Activated CD4-positive, alpha-beta T cell treated with anti-CD3 and anti-CD28 coated beads, Interleukin-2, amount 50 U/mL, for 48 hours (primary cell): ENCODE measurements at regions not wholly inside any gene's neighbourhood (a gene's known extent, or its start where the extent isn't known, plus 50 kb on each side); places are given as distances from the start of the nearest gene placed in this dataset.
A peak's percentile ranks its signal among the peaks of the same experiment; 100 is the strongest.
"Not testable (repeated sequence)": the region's sequence is repeated elsewhere in the genome, so short reads cannot be mapped to it uniquely, and the experiment has no call there.

ENCODE experiments used
- DNase-seq, 2 experiments: peaks; one replicate each; pipeline ENCODE4 v3.0.0-alpha.2; 2020

DNA sequence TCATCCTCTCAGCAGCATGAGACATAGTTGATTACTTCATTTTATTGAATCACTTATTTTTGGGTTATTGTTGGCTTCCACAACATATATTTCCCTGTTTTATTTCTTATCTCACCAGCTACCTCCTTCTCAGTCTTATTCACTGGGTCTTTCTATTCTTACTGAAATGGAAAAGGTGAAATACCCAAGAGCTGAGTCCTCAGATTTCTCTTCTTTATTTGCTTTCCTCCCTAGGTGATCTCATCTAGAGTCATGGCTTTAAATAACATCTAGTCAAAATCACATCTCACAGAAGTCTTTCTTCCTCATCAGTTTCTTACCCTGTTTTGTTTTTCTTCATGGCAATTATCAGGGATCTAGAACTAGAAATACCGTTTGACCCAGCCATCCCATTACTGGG is 105.0 kb upstream of the RBBP8 start:
- DNase-seq: no peak

DNA sequence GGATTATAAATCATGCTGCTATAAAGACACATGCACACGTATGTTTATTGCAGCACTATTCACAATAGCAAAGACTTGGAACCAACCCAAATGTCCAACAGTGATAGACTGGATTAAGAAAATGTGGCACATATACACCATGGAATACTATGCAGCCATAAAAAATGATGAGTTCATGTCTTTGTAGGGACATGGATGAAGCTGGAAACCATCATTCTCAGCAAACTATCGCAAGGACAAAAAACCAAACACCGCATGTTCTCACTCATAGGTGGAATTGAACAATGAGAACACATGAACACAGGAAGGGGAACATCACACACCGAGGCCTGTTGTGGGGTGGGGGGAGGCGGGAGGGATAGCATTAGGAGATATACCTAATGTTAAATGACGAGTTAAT is 104.5 kb upstream of the RBBP8 start:
- DNase-seq: not testable (repeated sequence)

DNA sequence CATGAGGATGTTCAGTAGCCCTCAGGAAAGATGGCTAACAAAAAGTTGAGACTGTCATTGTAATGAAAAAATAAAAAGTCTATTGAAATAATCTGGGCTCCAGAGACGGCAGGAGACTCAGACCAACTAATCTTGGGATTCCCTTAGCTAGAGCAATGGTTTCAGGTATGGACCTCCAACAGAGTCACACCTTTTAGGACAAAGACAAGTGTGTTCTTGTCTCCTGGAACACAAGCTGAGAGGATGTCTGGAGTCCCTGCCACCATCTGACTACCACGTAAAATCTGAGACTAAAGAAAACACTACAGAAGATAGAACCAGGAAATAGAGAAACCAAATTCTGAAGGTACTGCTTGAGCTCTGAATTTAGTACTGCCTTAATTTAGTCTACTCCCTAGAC is 103.3 kb upstream of the RBBP8 start:
- DNase-seq: no peak

GRCh38 chr18:22830511-22830910 is 102.6 kb upstream of the RBBP8 start:
- DNase-seq: no peak

GRCh38 chr18:22831441-22831904 is 101.7 kb upstream of the RBBP8 start:
- no peak for DNase-seq

GRCh38 chr18:22836932-22837331 is 96.2 kb upstream of the RBBP8 start:
- no peak for DNase-seq

- no peak for DNase-seq
These were observed 94.9 kb upstream of the RBBP8 start for GRCh38 chr18:22838221-22838620.

GRCh38 chr18:22838639-22839277 is 94.4 kb upstream of the RBBP8 start:
- DNase-seq: peak; percentile 3 to 20

DNA sequence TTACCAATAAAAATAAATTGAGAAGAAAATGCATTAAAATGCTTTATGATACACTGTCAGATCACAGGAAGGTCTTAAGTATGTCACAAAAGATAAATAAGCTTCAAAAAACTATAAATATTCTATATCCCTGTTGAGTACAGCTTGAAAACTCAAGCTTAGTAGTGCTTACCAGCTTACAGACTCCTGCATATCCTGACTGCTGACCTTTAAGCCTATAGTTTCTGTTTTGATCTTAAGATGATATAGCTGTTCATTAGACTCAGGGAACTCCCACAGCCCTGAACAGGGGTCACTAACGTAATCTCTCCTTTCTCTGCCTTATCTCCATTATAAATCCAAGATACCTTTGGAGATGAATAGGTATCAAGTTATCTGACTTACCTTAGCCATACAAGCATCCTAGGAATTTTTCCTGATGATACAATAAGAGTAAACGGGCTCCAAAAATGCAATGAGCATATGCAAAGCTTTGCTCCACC is 93.7 kb upstream of the RBBP8 start:
- DNase-seq: no peak

GRCh38 chr18:22840606-22841144 is 92.5 kb upstream of the RBBP8 start:
- no peak for DNase-seq

GRCh38 chr18:22841840-22842239 is 91.3 kb upstream of the RBBP8 start:
- DNase-seq: no peak

DNA sequence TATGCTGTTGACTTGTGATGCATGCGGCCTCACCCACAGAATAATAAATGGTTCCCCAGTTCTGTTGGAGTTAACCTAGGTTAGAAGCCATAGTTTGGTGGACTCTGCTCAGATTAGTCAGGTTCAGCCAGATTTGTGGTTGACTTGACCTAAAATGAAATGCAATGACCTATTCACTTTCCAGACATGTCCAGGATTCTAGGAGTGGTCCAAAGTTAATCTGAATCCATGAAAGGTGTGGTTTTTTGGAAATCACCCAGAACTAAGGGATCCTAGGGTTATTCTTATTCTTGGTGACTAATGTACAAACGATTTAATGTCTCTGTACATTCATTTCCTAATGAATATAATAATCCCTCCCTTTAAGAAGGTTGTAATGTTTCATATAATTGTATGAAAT is 88.9 kb upstream of the RBBP8 start:
- DNase-seq: no peak

- no peak for DNase-seq
These were observed 88.5 kb upstream of the RBBP8 start for GRCh38 chr18:22844628-22845027.

GRCh38 chr18:22846088-22846683 is 86.9 kb upstream of the RBBP8 start:
- DNase-seq: no peak

- DNase-seq: no peak
These were observed 86.4 kb upstream of the RBBP8 start for GRCh38 chr18:22846697-22847096.

- DNase-seq: no peak
These were observed 85.7 kb upstream of the RBBP8 start for GRCh38 chr18:22847392-22847791.

DNA sequence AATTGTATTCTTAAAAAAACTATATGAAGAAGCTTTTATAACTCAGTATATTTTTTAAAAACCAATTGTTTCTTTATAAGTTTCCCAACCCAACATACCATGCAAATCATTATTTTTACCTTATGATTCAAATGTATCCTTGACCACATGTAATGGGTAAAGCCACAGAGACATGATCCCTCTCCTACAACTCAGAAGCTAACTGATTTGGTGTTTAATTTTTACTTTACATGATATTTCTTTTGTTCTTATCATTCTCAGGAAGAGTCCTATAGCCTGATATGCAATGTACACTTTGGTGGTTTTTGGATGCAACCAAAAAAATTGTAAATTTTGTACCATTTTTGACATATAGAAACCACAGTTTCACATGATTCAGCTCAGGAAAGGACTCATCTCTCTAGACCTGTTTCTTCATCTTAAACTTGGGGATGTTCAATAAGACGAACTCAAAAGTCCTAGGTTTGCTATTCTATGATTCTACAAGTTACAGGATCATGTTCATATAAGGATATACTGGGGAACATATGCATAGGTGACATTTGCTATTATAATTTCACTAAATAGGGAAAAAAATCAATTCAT is 85.2 kb upstream of the RBBP8 start:
- no peak for DNase-seq

GRCh38 chr18:22848615-22849014 is 84.5 kb upstream of the RBBP8 start:
- no peak for DNase-seq

DNA sequence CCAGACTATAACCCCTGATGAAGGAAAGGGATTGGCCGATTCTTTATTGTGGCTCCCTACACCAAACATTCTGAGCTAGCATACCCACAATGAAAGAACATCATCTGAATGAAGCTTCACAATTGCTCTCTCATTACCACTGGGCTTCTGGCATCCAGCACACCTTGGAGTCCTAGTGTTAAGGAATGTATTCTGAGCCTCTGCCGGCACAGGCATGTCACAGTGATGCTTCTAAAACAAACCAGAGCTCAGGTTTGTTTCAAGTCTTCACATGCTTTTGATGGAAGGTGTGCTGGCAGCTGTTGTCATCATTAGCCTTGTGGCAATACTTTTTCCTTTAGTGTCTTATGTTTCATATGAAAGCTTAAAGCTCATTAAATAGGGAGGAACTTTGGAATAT is 76.3 kb upstream of the RBBP8 start:
- no peak for DNase-seq

- DNase-seq: no peak
These were observed 75.0 kb upstream of the RBBP8 start for GRCh38 chr18:22858121-22858520.

- DNase-seq: no peak
These were observed 72.3 kb upstream of the RBBP8 start for GRCh38 chr18:22860807-22861206.

- no peak for DNase-seq
These were observed 67.6 kb upstream of the RBBP8 start for GRCh38 chr18:22865354-22866116.

DNA sequence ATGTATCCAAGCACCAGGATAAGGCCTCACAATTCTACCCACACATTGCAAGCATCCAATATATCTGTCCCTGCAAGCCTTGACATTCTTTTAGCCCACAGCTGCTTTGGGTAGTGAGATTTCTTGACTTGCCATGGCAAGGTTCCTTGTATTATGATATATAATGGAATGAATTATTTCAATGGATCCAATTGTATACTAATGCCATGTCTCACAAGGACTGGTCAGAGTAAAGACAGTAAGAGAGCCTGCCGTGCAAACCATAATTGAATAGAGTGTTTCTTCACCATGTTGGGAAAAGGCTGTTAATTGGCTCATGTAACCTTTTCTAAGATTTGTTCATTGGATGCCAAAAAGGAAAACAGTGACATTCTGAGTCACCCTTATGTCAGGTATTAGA is 64.3 kb upstream of the RBBP8 start:
- no peak for DNase-seq
